PC-9 (cell line): ENCODE measurements at regions not wholly inside any gene's neighbourhood (a gene's known extent, or its start where the extent isn't known, plus 50 kb on each side); places are given as distances from the start of the nearest gene placed in this dataset.

Source experiments
- BruUV-seq: library from RNA; stranded (reverse); fragments of 400-500 nt; replicated peaks from 2 replicates; lab custom pipeline; 2021; lab: Mats Ljungman, UMichigan
- CTCF ChIA-PET: fragments of 300-600 bp; sonication (Branson Sonifier 250); formaldehyde crosslinking; loops from one replicate; lab custom pipeline; 2022; ENCODE audit warnings: antibody characterized with exemption; lab: Charles Lee
- POLR2A ChIA-PET: fragments of 300-600 bp; sonication (Branson Sonifier 250); formaldehyde crosslinking; loops from one replicate; lab custom pipeline; 2022; ENCODE audit warnings: antibody characterized with exemption; ENCODE audit not compliant: unreplicated experiment; lab: Charles Lee
- DNase-seq, 2 experiments: peaks; one replicate each; pipeline versions ENCODE4 v3.0.0 to v3.0.0-alpha.2; 2015 to 2022; ENCODE audit warnings: mixed read lengths in 1 of 2
- H2AFZ ChIP-seq: fragments of 200-600 bp; sonication (generic); 2 replicates; pipeline ENCODE4 v1.8.1; 2017; ENCODE audit warnings: antibody characterized with exemption
- H3F3A ChIP-seq: fragments of 200-600 bp; sonication (generic); 2 replicates; pipeline ENCODE4 v1.8.1; 2017; ENCODE audit warnings: antibody characterized with exemption, mild to moderate bottlenecking, low read depth; ENCODE audit not compliant: insufficient read depth
- H3K27ac ChIP-seq: fragments of 200-600 bp; sonication (generic); 2 replicates; pipeline ENCODE4 v1.6.1; 2016; ENCODE audit warnings: mixed run types
- H3K27me3 ChIP-seq: fragments of 200-600 bp; sonication (generic); 2 replicates; pipeline ENCODE4 v1.6.1; 2016; ENCODE audit warnings: low read depth, mixed run types; ENCODE audit not compliant: insufficient read depth
- H3K36me3 ChIP-seq: fragments of 200-600 bp; sonication (generic); 2 replicates; pipeline ENCODE4 v1.6.1; 2016; ENCODE audit warnings: low read depth, mixed run types
- H3K4me1 ChIP-seq: fragments of 200-600 bp; sonication (generic); replicated peaks from 2 replicates; pipeline ENCODE4 v1.6.1; 2016; ENCODE audit warnings: mixed run types; ENCODE audit not compliant: insufficient read depth
- H3K4me2 ChIP-seq: fragments of 200-600 bp; sonication (generic); 2 replicates; pipeline ENCODE4 v1.6.1; 2017; ENCODE audit warnings: mixed run types
- H3K4me3 ChIP-seq: fragments of 200-600 bp; sonication (generic); 2 replicates; pipeline ENCODE4 v1.6.1; 2016; ENCODE audit warnings: mixed run types
- H3K79me2 ChIP-seq: fragments of 200-600 bp; sonication (generic); 2 replicates; pipeline ENCODE4 v1.6.1; 2017; ENCODE audit warnings: low read depth, mixed run types
- H3K9me2 ChIP-seq: fragments of 200-600 bp; sonication (generic); 2 replicates; pipeline ENCODE4 v1.8.1; 2017; ENCODE audit warnings: mild to moderate bottlenecking; ENCODE audit not compliant: insufficient read depth
- H3K9me3 ChIP-seq: fragments of 200-600 bp; sonication (generic); 2 replicates; pipeline ENCODE4 v1.8.1; 2016; ENCODE audit warnings: low read depth; ENCODE audit not compliant: insufficient read depth
- H4K20me1 ChIP-seq: fragments of 200-600 bp; sonication (generic); 2 replicates; pipeline ENCODE4 v1.8.1; 2017; ENCODE audit not compliant: insufficient read depth
- EZH2 ChIP-seq: fragments of 200-600 bp; sonication (generic); IDR thresholded peaks from 2 replicates; pipeline ENCODE4 v1.8.0; 2017; ENCODE audit warnings: antibody characterized with exemption, low read depth
- intact Hi-C: fragments of 100-400 bp; cut with micrococcal nuclease; formaldehyde crosslinking; loops from one replicate; pipeline ENCODE4 v1.10.0; 2022; ENCODE audit not compliant: unreplicated experiment
- TF ChIP-seq, protein P1 (sequence below): fragments of 200-600 bp; sonication (generic); conservative IDR thresholded peaks from 2 replicates; pipeline ENCODE4 v1.6.1; 2017; ENCODE audit warnings: mixed run types, antibody characterized with exemption, mild to moderate bottlenecking, moderate library complexity

- H3K27me3 ChIP-seq: peaks cover 63% of the 10 kb centered on the region
- ChIA-PET CTCF (no interaction called here), POLR2A (no interaction called here)
- no peaks in the 10 kb centered on the region for H3K9me2 ChIP-seq
- H3K4me2 ChIP-seq: no peak overlapping the region
- H3K36me3 ChIP-seq: no peaks in the 10 kb centered on the region
- no peaks in the 10 kb centered on the region for H3K9me3 ChIP-seq
- H4K20me1 ChIP-seq: no peaks in the 10 kb centered on the region; the same call in 1 of the 2 replicates
- no TSS peak for BruUV-seq
- no peak overlapping the region for H2AFZ ChIP-seq
- H3K27ac ChIP-seq: no peak overlapping the region
- no peak overlapping the region for H3K4me3 ChIP-seq
- no peak for DNase-seq
- no peaks in the 10 kb centered on the region for H3K79me2 ChIP-seq
- intact Hi-C loops: no loop called here
- TF ChIP-seq, protein P1, sequence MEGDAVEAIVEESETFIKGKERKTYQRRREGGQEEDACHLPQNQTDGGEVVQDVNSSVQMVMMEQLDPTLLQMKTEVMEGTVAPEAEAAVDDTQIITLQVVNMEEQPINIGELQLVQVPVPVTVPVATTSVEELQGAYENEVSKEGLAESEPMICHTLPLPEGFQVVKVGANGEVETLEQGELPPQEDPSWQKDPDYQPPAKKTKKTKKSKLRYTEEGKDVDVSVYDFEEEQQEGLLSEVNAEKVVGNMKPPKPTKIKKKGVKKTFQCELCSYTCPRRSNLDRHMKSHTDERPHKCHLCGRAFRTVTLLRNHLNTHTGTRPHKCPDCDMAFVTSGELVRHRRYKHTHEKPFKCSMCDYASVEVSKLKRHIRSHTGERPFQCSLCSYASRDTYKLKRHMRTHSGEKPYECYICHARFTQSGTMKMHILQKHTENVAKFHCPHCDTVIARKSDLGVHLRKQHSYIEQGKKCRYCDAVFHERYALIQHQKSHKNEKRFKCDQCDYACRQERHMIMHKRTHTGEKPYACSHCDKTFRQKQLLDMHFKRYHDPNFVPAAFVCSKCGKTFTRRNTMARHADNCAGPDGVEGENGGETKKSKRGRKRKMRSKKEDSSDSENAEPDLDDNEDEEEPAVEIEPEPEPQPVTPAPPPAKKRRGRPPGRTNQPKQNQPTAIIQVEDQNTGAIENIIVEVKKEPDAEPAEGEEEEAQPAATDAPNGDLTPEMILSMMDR: no peak
- no peaks in the 10 kb centered on the region for H3F3A ChIP-seq
- no peaks in the 10 kb centered on the region for H3K4me1 ChIP-seq
Observed at GRCh38 chr22:48858856-48859255, 968.8 kb downstream of the BRD1 start.

DNA sequence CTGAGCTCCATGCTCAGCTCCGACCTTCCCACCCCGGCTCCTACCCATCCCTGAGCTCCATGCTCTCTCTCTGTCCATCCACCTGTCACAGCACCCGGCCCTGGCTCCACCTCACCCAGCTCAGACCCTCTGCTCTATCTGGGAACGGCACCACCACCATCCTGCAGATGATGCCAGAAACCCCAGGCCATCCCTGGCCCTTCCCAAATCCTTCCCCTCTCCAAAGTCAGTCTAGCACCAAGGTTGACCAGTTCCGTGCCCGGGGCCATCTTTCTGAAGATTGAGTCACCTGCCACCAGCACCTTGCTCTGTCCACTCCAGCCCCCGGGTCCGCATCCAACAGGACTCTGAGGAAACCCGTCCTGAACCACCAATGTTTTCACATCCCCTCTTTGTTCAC lies 969.6 kb downstream of the BRD1 start:
- Histone ChIP-seq H3K4me2 (no peak overlapping the region), H3K9me3 (no peaks in the 10 kb centered on the region), H3K4me1 (no peaks in the 10 kb centered on the region), H4K20me1 (no peaks in the 10 kb centered on the region; the same call in 1 of the 2 replicates), H3F3A (no peaks in the 10 kb centered on the region), H3K4me3 (no peak overlapping the region), H3K27ac (no peak overlapping the region), H3K9me2 (no peaks in the 10 kb centered on the region), H2AFZ (no peak overlapping the region), H3K79me2 (no peaks in the 10 kb centered on the region), H3K36me3 (no peaks in the 10 kb centered on the region), H3K27me3 (peaks cover 61% of the 10 kb centered on the region)
- TF ChIP-seq, protein P1: no peak
- TF ChIP-seq EZH2: no peak
- no TSS peak for BruUV-seq
- DNase-seq: no peak
- intact Hi-C loops: no loop called here
- POLR2A ChIA-PET: interaction anchor here (0.7 kb wide), 1 partner anchor 19 kb away, joined by 19 read pairs; no protein-coding TSS in a partner anchor
- CTCF ChIA-PET: no interaction called here

GRCh38 chr22:48857202-48857805 lies 970.4 kb downstream of the BRD1 start:
- H3K4me2 ChIP-seq: no peak overlapping the region
- no peak overlapping the region for H3K27ac ChIP-seq
- intact Hi-C loops: no loop called here
- H4K20me1 ChIP-seq: no peaks in the 10 kb centered on the region; the same call in 1 of the 2 replicates
- no peak for DNase-seq
- ChIA-PET CTCF (no interaction called here), POLR2A (interaction anchor here (0.7 kb wide), 1 partner anchor 18 kb away, joined by 19 read pairs; no protein-coding TSS in a partner anchor)
- H3K27me3 ChIP-seq: peaks cover 64% of the 10 kb centered on the region
- H3K9me2 ChIP-seq: no peaks in the 10 kb centered on the region
- H3K4me1 ChIP-seq: no peaks in the 10 kb centered on the region
- H3K9me3 ChIP-seq: no peaks in the 10 kb centered on the region
- H2AFZ ChIP-seq: no peak overlapping the region
- H3K79me2 ChIP-seq: no peaks in the 10 kb centered on the region
- no peak for TF ChIP-seq EZH2
- TF ChIP-seq, protein P1: no peak
- BruUV-seq: no TSS peak
- H3F3A ChIP-seq: no peaks in the 10 kb centered on the region
- no peak overlapping the region for H3K4me3 ChIP-seq
- H3K36me3 ChIP-seq: no peaks in the 10 kb centered on the region
